ENCODE measurements at regions not wholly inside any gene's neighbourhood (a gene's known extent, or its start where the extent isn't known, plus 50 kb on each side); places are given as distances from the start of the nearest gene placed in this dataset.
"Not testable (repeated sequence)": the region's sequence is repeated elsewhere in the genome, so short reads cannot be mapped to it uniquely, and the experiment has no call there.

DNA sequence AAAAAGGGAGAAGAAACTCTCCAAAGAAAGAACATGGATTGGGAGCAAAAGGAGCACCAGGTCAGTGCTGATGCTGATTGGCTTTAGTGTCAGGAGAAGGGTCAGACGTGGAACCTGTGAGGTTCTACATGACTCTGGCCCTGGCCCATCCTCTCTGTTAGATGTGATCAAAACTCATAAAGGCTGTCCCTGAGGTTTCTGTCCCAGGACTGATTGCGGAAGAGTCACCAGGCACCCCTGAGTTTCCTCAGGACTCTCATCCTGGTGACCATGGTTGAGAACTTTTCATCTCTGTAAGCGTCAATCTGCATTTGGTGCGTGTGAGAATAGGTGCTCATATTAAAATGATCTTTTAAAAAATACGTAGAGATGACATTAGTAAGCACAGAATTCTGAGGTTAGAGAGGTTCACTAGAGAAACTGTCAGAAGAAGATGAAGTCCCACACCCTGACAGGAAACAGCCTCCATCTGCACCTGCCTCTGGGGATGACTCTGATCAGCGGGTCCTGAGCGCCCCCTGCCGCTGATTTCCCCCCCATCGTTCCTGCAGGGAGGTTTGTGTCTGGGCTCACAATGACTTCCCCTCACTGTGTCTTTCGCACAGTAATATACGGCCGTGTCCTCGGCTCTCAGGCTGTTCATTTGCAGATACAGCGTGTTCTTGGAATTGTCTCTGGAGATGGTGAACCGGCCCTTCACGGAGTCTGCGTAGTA, 741.8 kb downstream of the TMEM121 start:
- DNase-seq (ENCODE audit: low read depth) = peak; percentile 76

DNA sequence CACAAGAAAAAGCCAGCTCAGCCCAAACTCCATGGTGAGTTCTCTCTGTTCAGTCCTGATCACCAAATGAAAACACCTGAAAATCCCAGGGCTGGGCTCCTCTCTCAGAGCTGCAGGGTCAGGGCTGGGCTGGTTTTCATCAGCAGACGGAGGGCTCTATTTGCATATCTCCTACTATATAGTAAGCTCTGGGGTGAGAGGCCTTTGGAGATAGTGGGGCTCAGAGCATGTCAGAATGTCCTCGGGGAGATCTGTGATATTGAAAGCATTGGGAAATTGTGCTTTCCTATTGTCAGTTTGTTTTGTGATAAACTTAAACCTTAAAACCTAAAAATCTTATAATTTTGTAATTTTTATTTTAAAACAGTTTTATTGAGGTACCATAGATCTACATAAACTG, 742.6 kb downstream of the TMEM121 start:
- DNase-seq (ENCODE audit: low read depth) = no peak

GRCh38 chr14:106269451-106270204, 743.2 kb downstream of the TMEM121 start:
- no peak for DNase-seq (ENCODE audit: low read depth)

GRCh38 chr14:106270476-106271121, 744.2 kb downstream of the TMEM121 start:
- DNase-seq (ENCODE audit: low read depth) = not testable (repeated sequence)

DNA sequence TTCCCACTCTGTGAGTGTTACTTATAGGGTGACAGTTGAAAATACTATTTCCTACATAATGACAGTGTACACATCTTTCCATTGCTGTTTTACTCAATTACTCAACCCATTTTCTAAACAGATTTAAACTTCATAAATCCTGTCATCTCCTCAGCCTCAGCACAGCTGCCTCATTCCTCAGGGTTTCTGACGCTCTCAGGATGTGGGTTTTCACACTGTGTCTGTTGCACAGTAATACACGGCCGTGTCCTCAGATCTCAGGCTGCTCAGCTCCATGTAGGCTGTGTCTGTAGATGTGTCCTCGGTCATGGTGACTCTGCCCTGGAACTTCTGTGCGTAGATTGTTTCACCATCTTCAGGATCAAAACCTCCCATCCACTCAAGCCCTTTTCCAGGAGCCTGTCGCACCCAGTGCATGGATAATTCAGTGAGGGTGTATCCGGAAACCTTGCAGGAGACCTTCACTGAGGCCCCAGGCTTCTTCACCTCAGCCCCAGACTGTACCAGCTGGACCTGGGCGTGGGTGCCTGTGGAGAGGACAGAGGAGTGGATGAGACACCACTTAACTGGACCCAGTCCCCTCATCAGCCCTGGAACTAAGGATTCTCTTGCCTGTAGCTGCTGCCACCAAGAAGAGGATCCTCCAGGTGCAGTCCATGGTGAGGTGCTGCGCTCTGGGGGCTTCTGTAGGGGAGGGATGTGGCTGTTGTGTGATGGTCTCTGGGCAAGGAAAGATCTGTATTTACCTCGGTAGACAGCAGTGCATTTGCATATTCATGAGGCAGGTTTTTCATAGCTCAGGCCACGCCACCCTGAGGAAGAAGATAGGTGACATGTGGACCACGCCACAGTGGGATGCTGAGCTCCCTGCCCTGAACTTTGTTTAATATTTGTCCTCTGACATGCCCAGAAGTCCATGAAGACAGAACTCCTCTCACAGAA, 750.2 kb downstream of the TMEM121 start:
- no peak for DNase-seq (ENCODE audit: low read depth)

DNA sequence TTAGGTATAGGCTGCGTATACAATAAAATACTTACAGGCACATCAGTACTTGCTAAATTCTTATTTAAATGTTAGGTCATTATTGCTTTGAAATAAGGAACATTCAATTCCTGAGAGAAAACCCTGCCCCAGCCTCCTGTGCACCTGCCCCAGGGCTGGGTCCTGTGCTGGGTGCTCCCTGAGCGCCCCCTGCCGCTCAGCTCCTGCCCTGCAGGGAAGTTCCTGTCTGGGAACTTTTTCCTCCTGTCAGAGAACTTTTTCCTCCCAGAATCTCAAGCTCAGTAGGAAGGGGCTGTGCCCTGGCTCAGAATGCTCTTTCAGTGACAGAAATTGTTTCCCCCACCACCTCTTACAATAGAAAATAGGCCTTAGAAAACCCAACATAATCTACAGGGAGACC, 751.1 kb downstream of the TMEM121 start:
- no peak for DNase-seq (ENCODE audit: low read depth)

- no peak for DNase-seq (ENCODE audit: low read depth)
Measured at GRCh38 chr14:106280876-106281275, 754.5 kb downstream of the TMEM121 start.

GRCh38 chr14:106286697-106287290, 760.4 kb downstream of the TMEM121 start:
- no peak for DNase-seq (ENCODE audit: low read depth)

DNA sequence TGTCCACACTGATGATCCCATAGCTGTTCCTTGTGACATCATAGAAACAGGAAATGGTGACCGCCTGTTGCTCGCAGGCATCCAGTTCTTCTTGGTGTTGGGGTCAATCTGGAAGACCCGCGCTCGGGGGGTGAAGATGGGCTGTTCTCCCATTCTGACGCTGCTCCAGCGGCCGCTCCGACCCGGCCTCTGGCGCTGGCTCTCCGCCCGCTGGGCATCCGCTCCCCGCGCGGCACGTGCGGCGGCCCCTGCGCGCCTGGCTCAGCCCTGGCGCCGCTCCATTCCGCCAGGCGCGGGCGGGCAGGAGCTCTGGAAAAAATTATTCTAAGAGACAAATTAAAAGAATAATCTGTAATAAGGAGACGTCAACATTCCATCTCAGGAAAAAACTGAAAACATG, 761.1 kb downstream of the TMEM121 start:
- DNase-seq (ENCODE audit: low read depth) = no peak

GRCh38 chr14:106291626-106292025, 765.2 kb downstream of the TMEM121 start:
- no peak for DNase-seq (ENCODE audit: low read depth)

DNA sequence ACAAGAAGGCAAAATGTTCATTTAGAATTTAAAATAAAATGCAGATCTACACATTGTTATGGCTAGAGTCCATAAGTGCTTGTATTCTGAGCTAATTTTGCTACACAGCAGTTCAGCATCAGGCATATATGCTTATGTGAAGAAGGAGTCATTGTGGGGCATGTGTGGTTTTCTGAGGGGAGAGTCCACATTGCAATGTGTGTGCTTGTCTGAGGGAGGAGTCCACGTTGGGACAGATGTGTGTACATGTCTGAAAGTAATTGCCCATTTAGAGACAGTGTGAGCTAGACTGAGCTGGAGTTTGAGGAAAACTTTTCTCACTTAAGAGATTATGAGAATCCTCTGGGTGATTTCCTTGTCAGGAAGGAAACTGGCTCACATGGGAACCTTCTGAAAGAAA, 767.9 kb downstream of the TMEM121 start:
- no peak for DNase-seq (ENCODE audit: low read depth)

DNA sequence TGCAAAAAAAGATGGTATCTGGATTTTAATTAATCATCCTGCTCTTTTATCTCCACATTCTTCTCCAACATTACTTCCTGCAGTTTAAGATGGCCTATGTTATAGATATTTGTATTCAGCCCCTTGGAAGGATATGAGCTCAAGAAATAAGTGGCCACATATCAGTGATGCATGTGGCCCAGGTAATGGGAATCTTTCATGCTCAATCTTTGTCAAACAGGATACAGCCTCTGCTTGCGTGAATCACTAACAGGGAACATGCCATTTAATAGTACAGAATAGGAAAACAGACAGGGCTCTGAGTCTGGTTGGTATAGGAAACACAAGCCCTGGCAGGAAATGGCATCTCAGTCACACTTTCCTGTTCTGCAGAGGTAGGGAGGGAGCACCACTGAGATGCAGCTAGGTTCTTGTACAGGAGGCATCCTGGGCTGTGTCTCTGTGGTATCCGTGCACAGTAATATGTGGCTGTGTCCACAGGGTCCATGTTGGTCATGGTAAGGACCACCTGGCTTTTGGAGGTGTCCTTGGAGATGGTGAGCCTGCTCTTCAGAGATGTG, 774.6 kb downstream of the TMEM121 start:
- DNase-seq (ENCODE audit: low read depth) = not testable (repeated sequence)

GRCh38 chr14:106301609-106302008, 775.2 kb downstream of the TMEM121 start:
- not testable (repeated sequence) for DNase-seq (ENCODE audit: low read depth)

DNA sequence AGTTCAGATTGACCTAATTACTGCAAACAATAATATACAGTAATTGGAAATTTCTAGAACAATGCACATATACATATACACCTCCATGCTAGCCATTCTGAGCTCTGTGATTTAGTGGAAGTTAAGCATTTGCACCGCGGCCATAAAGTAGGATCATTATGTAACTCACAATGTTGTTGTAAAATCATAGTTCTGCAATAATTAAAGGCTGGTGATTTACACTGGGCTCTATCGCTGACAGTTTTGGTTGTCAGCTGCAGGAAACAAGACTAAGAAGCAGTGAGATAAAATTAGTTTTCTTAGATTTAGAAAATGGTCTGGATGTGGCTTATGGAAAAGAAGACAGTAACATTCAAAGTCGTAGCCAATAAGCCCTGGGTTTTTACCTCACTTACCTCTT, 776.3 kb downstream of the TMEM121 start:
- no peak for DNase-seq (ENCODE audit: low read depth)

DNA sequence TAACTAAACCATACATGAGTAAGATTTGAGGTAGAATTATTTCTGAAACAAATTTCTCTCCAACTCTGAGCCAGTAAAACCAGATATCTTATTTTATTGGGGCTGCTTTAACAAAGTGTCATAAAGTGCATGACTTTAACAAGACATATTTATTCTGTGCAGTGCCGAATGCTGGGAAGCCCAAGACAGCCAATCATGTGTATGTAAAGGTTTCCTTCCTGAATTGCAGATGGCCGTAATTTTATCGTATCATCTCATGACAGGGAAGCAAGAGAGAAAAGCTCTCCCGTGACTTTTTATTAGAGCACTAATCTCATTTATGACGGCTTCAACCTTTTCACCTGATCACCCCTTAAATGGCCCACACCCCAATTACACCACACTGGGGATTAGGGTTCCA, 777.9 kb downstream of the TMEM121 start:
- no peak for DNase-seq (ENCODE audit: low read depth)

- DNase-seq (ENCODE audit: low read depth) = peak; percentile 77
Measured at GRCh38 chr14:106308839-106309389, 782.5 kb downstream of the TMEM121 start.

DNA sequence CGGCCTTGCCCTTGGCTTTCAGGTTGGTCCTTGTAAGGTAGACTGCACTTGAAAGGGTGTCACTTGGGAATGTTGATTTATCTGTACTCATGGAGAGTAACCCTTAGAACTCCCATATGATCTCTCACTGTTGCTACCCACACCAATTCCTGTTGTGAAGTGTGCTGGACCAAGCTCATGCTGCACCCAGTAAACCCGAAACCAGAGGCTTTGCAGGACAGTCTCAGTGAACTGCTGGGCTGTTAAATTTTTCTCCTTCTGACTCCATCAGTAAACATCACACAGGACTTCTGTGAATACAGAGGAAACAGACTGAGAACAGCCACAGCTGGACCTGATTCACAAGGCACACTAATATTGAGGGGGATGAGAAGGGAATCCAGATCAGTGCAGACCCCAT, 783.0 kb downstream of the TMEM121 start:
- DNase-seq (ENCODE audit: low read depth) = no peak

DNA sequence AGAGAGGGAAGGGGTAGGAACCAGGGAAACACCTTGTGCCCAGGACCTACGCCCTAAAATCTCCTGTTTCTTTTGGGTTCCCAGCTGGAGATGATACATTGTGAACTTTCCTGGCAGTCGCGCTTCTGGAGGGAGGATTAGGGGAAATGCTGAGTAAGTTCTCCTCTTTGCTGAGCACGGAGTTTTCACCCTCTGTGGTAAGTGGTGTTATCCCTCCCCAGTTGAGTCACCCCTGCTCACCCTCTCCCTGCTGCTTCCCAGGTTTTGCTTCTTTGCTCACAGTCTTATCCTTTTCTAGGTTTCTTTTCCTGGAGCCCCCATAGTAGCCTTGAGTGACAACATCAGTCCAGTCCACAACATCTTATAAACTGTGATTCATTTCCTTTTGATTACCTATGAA, 789.1 kb downstream of the TMEM121 start:
- no peak for DNase-seq (ENCODE audit: low read depth)

DNA sequence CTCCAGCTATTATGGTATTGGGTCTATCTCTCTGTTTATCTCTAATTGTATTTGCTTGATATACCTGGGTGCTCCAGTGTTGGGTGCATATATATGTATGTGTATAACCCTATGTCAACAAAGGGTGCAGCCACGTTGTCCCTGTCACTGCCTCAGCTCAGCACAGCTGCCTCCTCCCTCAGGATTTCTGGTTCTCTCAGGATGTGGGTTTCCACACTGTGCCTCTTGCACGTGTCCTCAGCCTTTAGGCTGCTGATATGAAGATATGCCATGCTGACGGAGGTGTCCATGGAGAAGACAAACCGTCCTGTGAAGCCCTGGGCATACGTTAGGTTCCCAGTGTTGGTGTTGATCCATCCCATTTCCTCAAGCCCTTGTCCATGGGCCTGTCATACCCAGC, 791.2 kb downstream of the TMEM121 start:
- DNase-seq (ENCODE audit: low read depth) = no peak

DNA sequence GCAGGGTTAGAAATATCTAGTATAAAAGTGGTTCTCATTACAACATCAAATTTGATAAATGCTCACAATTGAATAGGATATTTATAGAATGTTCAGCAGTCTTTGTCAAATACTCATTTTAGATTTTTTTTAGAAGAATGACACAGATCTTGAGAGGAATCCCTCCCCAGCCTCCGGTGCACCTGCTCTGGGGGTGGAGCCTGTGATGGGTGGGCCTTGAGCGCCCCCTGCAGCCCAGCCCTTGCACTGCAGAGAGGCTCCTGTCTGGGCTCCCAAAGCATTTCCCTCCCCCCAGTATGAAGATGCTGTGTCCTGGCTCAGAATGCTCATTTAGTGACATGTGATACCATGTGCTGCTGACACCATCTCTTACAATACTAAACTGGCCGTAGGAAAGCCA, 792.3 kb downstream of the TMEM121 start:
- DNase-seq (ENCODE audit: low read depth) = peak; percentile 21

- not testable (repeated sequence) for DNase-seq (ENCODE audit: low read depth)
Measured at GRCh38 chr14:106323970-106324369, 797.6 kb downstream of the TMEM121 start.

Data from stimulated activated CD8-positive, alpha-beta memory T cell treated with anti-CD3 and anti-CD28 coated beads, Interleukin-15, amount 100 ng/mL, for 24 hours (primary cell).